Fibroblast of mammary gland (primary cell): ENCODE measurements at regions not wholly inside any gene's neighbourhood (a gene's known extent, or its start where the extent isn't known, plus 50 kb on each side); places are given as distances from the start of the nearest gene placed in this dataset.
A peak's percentile ranks its signal among the peaks of the same experiment; 100 is the strongest.

ENCODE experiments used
- DNase-seq: peaks from one replicate; pipeline ENCODE4 v3.0.0-alpha.2; 2010; ENCODE audit warnings: low read depth
- H3K4me3 ChIP-seq: 2 replicates; pipeline ENCODE4 v1.5.1; 2011; ENCODE audit warnings: low read depth, mild to moderate bottlenecking, low read length, moderate library complexity; ENCODE audit not compliant: control insufficient read depth
- CTCF ChIP-seq: conservative IDR thresholded peaks from 2 replicates; pipeline ENCODE4 v1.5.1; 2011; ENCODE audit warnings: low read depth, low read length, inconsistent platforms; ENCODE audit not compliant: control insufficient read depth, insufficient read depth

GRCh38 chr1:22292011-22292788 lies 149.3 kb upstream of the WNT4 start:
- TF ChIP-seq CTCF: no peak
- no peak for DNase-seq
- H3K4me3 ChIP-seq: no peak overlapping the region

GRCh38 chr1:22295396-22295795 lies 152.5 kb upstream of the WNT4 start:
- TF ChIP-seq CTCF: no peak
- no peak overlapping the region for H3K4me3 ChIP-seq
- DNase-seq: no peak

GRCh38 chr1:22295856-22296255 lies 153.0 kb upstream of the WNT4 start:
- TF ChIP-seq CTCF: no peak
- H3K4me3 ChIP-seq: no peak overlapping the region
- DNase-seq: no peak

- no peak for TF ChIP-seq CTCF
- no peak overlapping the region for H3K4me3 ChIP-seq
- peak; percentile 1 for DNase-seq
Measured at GRCh38 chr1:22296701-22297591, 154.0 kb upstream of the WNT4 start.

- H3K4me3 ChIP-seq: no peak overlapping the region
- TF ChIP-seq CTCF: no peak
- no peak for DNase-seq
Measured at GRCh38 chr1:22297999-22298398, 153.7 kb upstream of the ZBTB40 start.

- no peak for DNase-seq
- TF ChIP-seq CTCF: no peak
Measured at GRCh38 chr1:22303816-22304215, 147.8 kb upstream of the ZBTB40 start.

More at GRCh38 chr1:22303816-22304215, 147.8 kb upstream of the ZBTB40 start:
- no peak overlapping the region for H3K4me3 ChIP-seq
